IMR-90 (cell line): ENCODE measurements at regions not wholly inside any gene's neighbourhood (a gene's known extent, or its start where the extent isn't known, plus 50 kb on each side); places are given as distances from the start of the nearest gene placed in this dataset.

Experiments used
- ATAC-seq: fragments of 200-7000 bp; cut with Tn5 transposase; 2 replicates; pipeline ENCODE4 v1.9.1; 2020; ENCODE audit warnings: low read depth, mild to moderate bottlenecking, moderate library complexity
- BruUV-seq: library from RNA; stranded (reverse); fragments of 400-500 nt; replicated peaks from 2 replicates; lab custom pipeline; 2021; lab: Mats Ljungman, UMichigan
- CTCF ChIA-PET: fragments of 300-600 bp; formaldehyde crosslinking; extraction: SDS; loops from one replicate; lab custom pipeline; 2021; ENCODE audit warnings: antibody characterized with exemption; lab: Yijun Ruan, JAX
- POLR2A ChIA-PET: fragments of 300-600 bp; sonication (Branson Sonifier 250); formaldehyde crosslinking; loops from one replicate; lab custom pipeline; 2022; ENCODE audit warnings: antibody characterized with exemption; ENCODE audit not compliant: unreplicated experiment; lab: Charles Lee
- DNase-seq: peaks from one replicate; pipeline ENCODE4 v3.0.0; 2013
- H2AFZ ChIP-seq: replicated peaks from 2 replicates; pipeline ENCODE3; 2013; ENCODE audit warnings: low read length, mild to moderate bottlenecking; ENCODE audit not compliant: poor library complexity
- H2AK5ac ChIP-seq: 2 replicates; pipeline ENCODE4 v1.6.1; 2013; ENCODE audit warnings: low read depth, low read length, inconsistent platforms
- H2AK9ac ChIP-seq: replicated peaks from 2 replicates; pipeline ENCODE3; 2013; ENCODE audit warnings: mild to moderate bottlenecking, low read depth, low read length, moderate library complexity; ENCODE audit not compliant: poor library complexity
- H2BK120ac ChIP-seq: 2 replicates; pipeline ENCODE4 v1.6.1; 2013; ENCODE audit warnings: low read depth, low read length, inconsistent platforms
- H2BK15ac ChIP-seq: 3 replicates; pipeline ENCODE4 v1.6.1; 2013; ENCODE audit warnings: low read depth, low read length, inconsistent platforms
- H2BK20ac ChIP-seq: 2 replicates; pipeline ENCODE4 v1.6.1; 2013; ENCODE audit warnings: low read depth, mild to moderate bottlenecking, inconsistent platforms, low read length, moderate library complexity
- H2BK5ac ChIP-seq: 2 replicates; pipeline ENCODE4 v1.6.1; 2013; ENCODE audit warnings: mild to moderate bottlenecking, low read depth, low read length, inconsistent platforms; ENCODE audit not compliant: poor library complexity, severe bottlenecking
- H3K14ac ChIP-seq: replicated peaks from 2 replicates; pipeline ENCODE4 v1.6.1; 2013; ENCODE audit warnings: low read depth, low read length, inconsistent platforms
- H3K18ac ChIP-seq: 2 replicates; pipeline ENCODE4 v1.6.1; 2013; ENCODE audit warnings: low read depth, low read length, control low read depth
- H3K23ac ChIP-seq: 2 replicates; pipeline ENCODE4 v1.6.1; 2013; ENCODE audit warnings: low read depth, low read length, inconsistent platforms
- H3K27ac ChIP-seq: 2 replicates; pipeline ENCODE4 v1.5.1; 2013; ENCODE audit warnings: mild to moderate bottlenecking, control low read depth, low read length; ENCODE audit not compliant: insufficient read depth
- H3K27me3 ChIP-seq: 2 replicates; pipeline ENCODE4 v1.6.1; 2013; ENCODE audit warnings: low read length; ENCODE audit not compliant: control insufficient read depth, insufficient read depth
- H3K36me3 ChIP-seq: 2 replicates; pipeline ENCODE4 v1.6.1; 2013; ENCODE audit warnings: low read length, mixed read lengths; ENCODE audit not compliant: control insufficient read depth, insufficient read depth
- H3K4ac ChIP-seq: 2 replicates; pipeline ENCODE4 v1.6.1; 2013; ENCODE audit warnings: low read depth, low read length, inconsistent platforms
- H3K4me1 ChIP-seq: 2 replicates; pipeline ENCODE4 v1.6.1; 2013; ENCODE audit warnings: low read length, mixed read lengths; ENCODE audit not compliant: control insufficient read depth, insufficient read depth
- H3K4me2 ChIP-seq: 2 replicates; pipeline ENCODE4 v1.6.1; 2013; ENCODE audit warnings: low read depth, mild to moderate bottlenecking, control low read depth, low read length, moderate library complexity
- H3K4me3 ChIP-seq: 2 replicates; pipeline ENCODE4 v1.5.1; 2013; ENCODE audit warnings: low read depth, mild to moderate bottlenecking, control low read depth, low read length, moderate library complexity; ENCODE audit not compliant: insufficient read depth
- H3K56ac ChIP-seq: 2 replicates; pipeline ENCODE4 v1.6.1; 2013; ENCODE audit warnings: low read length, inconsistent platforms; ENCODE audit not compliant: insufficient read depth; ENCODE audit errors: extremely low read depth
- H3K79me1 ChIP-seq, 2 experiments: 2 replicates each; pipeline ENCODE4 v1.6.1; 2013; ENCODE audit warnings: low read length in 2 of 2, inconsistent platforms in 1 of 2, low read depth in 1 of 2
- H3K9ac ChIP-seq: 2 replicates; pipeline ENCODE4 v1.6.1; 2013; ENCODE audit warnings: low read depth, low read length, control low read depth
- H3K9me1 ChIP-seq: 2 replicates; pipeline ENCODE4 v1.6.1; 2013; ENCODE audit warnings: low read length, inconsistent platforms; ENCODE audit not compliant: insufficient read depth
- H3K9me3 ChIP-seq: 2 replicates; pipeline ENCODE4 v1.6.1; 2013; ENCODE audit warnings: low read length; ENCODE audit not compliant: control insufficient read depth, insufficient read depth
- H4K20me1 ChIP-seq: 2 replicates; pipeline ENCODE4 v1.6.1; 2013; ENCODE audit warnings: low read length, inconsistent platforms; ENCODE audit not compliant: insufficient read depth
- H4K5ac ChIP-seq: 2 replicates; pipeline ENCODE4 v1.6.1; 2013; ENCODE audit warnings: mild to moderate bottlenecking, low read depth, low read length, control low read depth
- H4K8ac ChIP-seq, 2 experiments: 2 replicates each; pipeline ENCODE4 v1.6.1; 2013; ENCODE audit warnings: low read depth in 2 of 2, low read length in 2 of 2, control low read depth in 1 of 2, inconsistent platforms in 1 of 2
- H4K91ac ChIP-seq: 2 replicates; pipeline ENCODE4 v1.6.1; 2013; ENCODE audit warnings: low read depth, low read length, inconsistent platforms; ENCODE audit not compliant: insufficient read depth
- BHLHE40 ChIP-seq: fragments of 150-350 bp; IDR thresholded peaks from 2 replicates; pipeline ENCODE4 v1.6.1; 2016; ENCODE audit warnings: mild to moderate bottlenecking, low read depth, low read length
- CEBPB ChIP-seq: IDR thresholded peaks from 2 replicates; pipeline ENCODE4 v1.6.1; 2012; ENCODE audit warnings: low read depth, low read length, improper control_type of control experiment
- MAZ ChIP-seq: IDR thresholded peaks from 2 replicates; pipeline ENCODE4 v1.6.1; 2012; ENCODE audit warnings: low read depth, mild to moderate bottlenecking, low read length, improper control_type of control experiment, moderate library complexity, borderline replicate concordance
- RAD21 ChIP-seq: IDR thresholded peaks from 2 replicates; pipeline ENCODE4 v1.6.1; 2012; ENCODE audit warnings: low read length, improper control_type of control experiment
- SMC3 ChIP-seq: fragments of 150-350 bp; IDR thresholded peaks from 2 replicates; pipeline ENCODE4 v1.6.1; 2016; ENCODE audit warnings: low read depth, mild to moderate bottlenecking, antibody characterized with exemption, low read length, moderate library complexity
- USF2 ChIP-seq: fragments of 150-350 bp; IDR thresholded peaks from 2 replicates; pipeline ENCODE4 v1.6.1; 2017; ENCODE audit warnings: mild to moderate bottlenecking, antibody characterized with exemption, low read length, low read depth
- WGBS, 2 experiments: methylation state at CpG; one replicate each; pipeline versions ENCODE4 v1.1.5 to v1.1.7; 2013; ENCODE audit warnings: missing lambda C conversion rate in 2 of 2; ENCODE audit not compliant: insufficient read length in 1 of 2; ENCODE audit errors: extremely low coverage in 2 of 2; 5-methylcytosine and 5-hydroxymethylcytosine counted together
- dilution Hi-C: fragments of 300-500 bp; cut with HindIII; formaldehyde crosslinking; loops from one replicate; pipeline ENCODE4 v1.14.3; 2018; ENCODE audit warnings: low sequenced_read_pairs; ENCODE audit not compliant: unreplicated experiment
- in situ Hi-C: fragments of 300-500 bp; cut with MboI; formaldehyde crosslinking; loops from 3 replicates; pipeline ENCODE4 v1.14.3; 2019; ENCODE audit warnings: low sequenced_read_pairs, inconsistent platforms, mixed read lengths
- intact Hi-C: fragments of 100-400 bp; cut with micrococcal nuclease; formaldehyde crosslinking; loops from 2 replicates; pipeline ENCODE4 v1.10.0; 2022
- TF ChIP-seq, protein P1 (sequence below): conservative IDR thresholded peaks from 2 replicates; pipeline ENCODE4 v1.5.1; 2012; ENCODE audit warnings: mild to moderate bottlenecking, low read depth, low read length, improper control_type of control experiment

DNA sequence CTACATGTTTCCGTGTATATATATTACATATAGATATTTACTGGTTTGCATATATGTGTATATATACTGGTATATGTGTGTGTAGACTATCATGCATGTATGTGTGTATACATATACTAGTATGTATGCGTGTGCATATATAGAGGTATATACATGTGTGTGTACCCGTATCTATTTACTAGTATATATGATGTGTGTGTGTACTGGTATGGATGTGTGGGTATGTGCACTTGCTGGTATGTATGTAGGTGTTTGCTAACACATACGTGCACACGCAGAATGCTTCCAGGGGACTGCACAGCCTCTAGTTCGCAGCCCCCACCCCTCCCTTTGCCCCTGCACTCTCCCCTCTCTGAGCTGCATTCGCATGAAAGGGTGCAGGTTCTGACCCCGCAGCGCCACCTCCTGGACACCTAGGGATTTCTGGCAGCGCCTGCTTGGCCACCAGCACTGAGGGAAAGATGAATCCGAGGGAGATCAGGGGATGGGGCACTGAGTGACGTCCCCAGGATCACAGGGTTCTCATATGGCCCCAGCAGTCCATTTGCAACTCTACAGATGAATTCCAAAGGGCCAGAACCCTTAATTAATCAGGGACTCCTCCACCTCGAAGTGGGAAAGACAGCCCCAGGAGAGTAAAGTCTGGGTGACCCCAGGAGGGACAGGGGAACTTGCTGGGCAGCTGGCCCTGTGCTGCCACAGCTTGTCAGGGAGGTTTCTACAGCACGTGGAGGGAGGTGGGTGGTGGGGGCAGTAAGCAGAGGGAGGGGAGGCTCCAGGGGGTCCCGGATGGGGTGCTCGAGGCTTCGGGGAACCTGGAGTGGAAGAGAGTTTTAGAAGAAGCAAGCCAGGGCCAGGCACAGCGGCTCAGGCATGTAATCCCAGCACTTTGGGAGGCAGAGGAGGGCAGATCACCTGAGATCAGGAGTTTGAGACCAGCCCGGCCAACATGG, 66.8 kb upstream of the ASAP2 start:
- Histone ChIP-seq H3K4me2 (no peak overlapping the region), H3K79me1 (peaks cover 0 to 9% of the 10 kb centered on the region in 2 experiments; a peak in 1 of 4 replicates), H2AFZ (peak overlapping the region; percentile 88), H4K20me1 (no peaks in the 10 kb centered on the region), H3K36me3 (no peaks in the 10 kb centered on the region), H3K4ac (no peak overlapping the region; the same call in 1 of the 2 replicates), H3K27me3 (no peaks in the 10 kb centered on the region), H2AK9ac (peak overlapping the region; percentile 31), H2BK120ac (peak overlapping the region; percentile 19; the same call in 1 of the 2 replicates), H3K56ac (no peak overlapping the region), H4K8ac (no peak overlapping the region; a peak in 1 of 4 replicates), H3K9ac (no peak overlapping the region), H4K5ac (no peak overlapping the region), H4K91ac (no peak overlapping the region; the same call in 1 of the 2 replicates), H3K18ac (no peak overlapping the region), H3K23ac (no peak overlapping the region), H3K9me3 (no peaks in the 10 kb centered on the region), H3K27ac (no peak overlapping the region), H2BK5ac (no peak overlapping the region), H3K4me1 (peaks cover 14% of the 10 kb centered on the region), H2BK20ac (no peak overlapping the region), H3K14ac (peak overlapping the region; percentile 65; the same call in 1 of the 2 replicates), H2AK5ac (0 out of 2 replicates have a peak overlapping the region, but pooled peaks have one; percentile 73), H3K9me1 (peaks cover 4% of the 10 kb centered on the region; the same call in 1 of the 2 replicates), H3K4me3 (no peak overlapping the region), H2BK15ac (no peak overlapping the region; the same call in 2 of the 3 replicates)
- BruUV-seq: no TSS peak
- ATAC-seq (peak; percentile 38), DNase-seq (peak; percentile 54)
- dilution Hi-C loops (no loop called here), in situ Hi-C loops (loop anchor here (5.0 to 10.0 kb wide), 3 partner anchors 195 to 267 kb away; no protein-coding TSS in a partner anchor), intact Hi-C loops (loop anchor here (1.0 to 10.0 kb wide), 6 partner anchors 53 to 495 kb away; partner anchors contain the start of genes MBOAT2 and YWHAQ)
- ChIA-PET CTCF (interaction anchor here (0.7 to 2.1 kb wide), 3 partner anchors 27 to 267 kb away, joined by 3 to 5 read pairs (median 4); no protein-coding TSS in a partner anchor), POLR2A (interaction anchor here (0.5 kb wide), 1 partner anchor 47 kb away, joined by 11 read pairs; no protein-coding TSS in a partner anchor)
- TF ChIP-seq CEBPB (no peak), BHLHE40 (no peak), RAD21 (peak; percentile 89), USF2 (no peak), MAZ (peak; percentile 32; the same call in 1 of the 2 replicates), SMC3 (peak; percentile 93)
- TF ChIP-seq, protein P1, sequence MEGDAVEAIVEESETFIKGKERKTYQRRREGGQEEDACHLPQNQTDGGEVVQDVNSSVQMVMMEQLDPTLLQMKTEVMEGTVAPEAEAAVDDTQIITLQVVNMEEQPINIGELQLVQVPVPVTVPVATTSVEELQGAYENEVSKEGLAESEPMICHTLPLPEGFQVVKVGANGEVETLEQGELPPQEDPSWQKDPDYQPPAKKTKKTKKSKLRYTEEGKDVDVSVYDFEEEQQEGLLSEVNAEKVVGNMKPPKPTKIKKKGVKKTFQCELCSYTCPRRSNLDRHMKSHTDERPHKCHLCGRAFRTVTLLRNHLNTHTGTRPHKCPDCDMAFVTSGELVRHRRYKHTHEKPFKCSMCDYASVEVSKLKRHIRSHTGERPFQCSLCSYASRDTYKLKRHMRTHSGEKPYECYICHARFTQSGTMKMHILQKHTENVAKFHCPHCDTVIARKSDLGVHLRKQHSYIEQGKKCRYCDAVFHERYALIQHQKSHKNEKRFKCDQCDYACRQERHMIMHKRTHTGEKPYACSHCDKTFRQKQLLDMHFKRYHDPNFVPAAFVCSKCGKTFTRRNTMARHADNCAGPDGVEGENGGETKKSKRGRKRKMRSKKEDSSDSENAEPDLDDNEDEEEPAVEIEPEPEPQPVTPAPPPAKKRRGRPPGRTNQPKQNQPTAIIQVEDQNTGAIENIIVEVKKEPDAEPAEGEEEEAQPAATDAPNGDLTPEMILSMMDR: peak; percentile 82
- WGBS, 2 experiments: 57% methylated on average over 1 of the region's 19 CpGs; no CpG with 5 or more reads in 1 of the 2 experiments
